ENCODE measurements at regions not wholly inside any gene's neighbourhood (a gene's known extent, or its start where the extent isn't known, plus 50 kb on each side); places are given as distances from the start of the nearest gene placed in this dataset.

DNA sequence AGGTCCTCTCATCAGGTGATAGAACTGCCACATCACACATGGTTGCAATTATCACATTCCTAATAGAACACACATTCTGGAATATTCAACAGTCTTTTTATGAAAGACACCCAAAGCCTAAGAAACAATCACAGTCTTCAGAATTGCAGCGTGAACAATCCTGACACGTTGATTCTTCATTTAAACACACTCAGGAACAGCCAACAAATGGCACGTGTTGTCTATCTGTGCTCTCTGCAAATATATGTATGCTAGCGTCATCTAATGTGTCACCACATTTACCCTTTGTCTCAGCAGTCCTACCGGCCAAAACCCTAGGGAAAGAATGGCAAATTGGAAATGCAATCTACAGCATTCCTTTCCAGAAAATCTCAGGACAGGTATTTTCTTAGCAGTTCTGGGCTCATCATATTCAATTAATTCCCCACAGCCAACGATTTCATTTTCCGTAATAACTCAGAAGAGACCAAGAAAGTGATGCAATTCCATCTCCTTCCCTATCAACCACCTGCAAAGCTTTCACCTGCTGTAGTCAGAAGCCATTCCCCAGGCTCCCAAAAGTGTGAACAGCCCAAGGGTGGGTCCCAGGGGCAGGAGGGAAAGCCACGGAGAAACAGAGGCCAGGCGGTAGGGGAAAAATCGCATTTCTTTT is 280.3 kb upstream of the JARID2 start:
- no peak for TF ChIP-seq CTCF (IDR thresholded peaks at IDR 0.05)
- no peak for TF ChIP-seq POLR2A (IDR thresholded peaks at IDR 0.05)

Measured in body of pancreas (tissue), 4 donors.